Memory B cell (primary cell): ENCODE measurements at regions not wholly inside any gene's neighbourhood (a gene's known extent, or its start where the extent isn't known, plus 50 kb on each side); places are given as distances from the start of the nearest gene placed in this dataset.

Experiments used
- ATAC-seq: fragments of 150-1000 bp; cut with Tn5 transposase; 2 replicates; pipeline ENCODE4 v1.10.0; 2021; ENCODE audit warnings: low read depth, mild to moderate bottlenecking, moderate library complexity
- DNase-seq, 2 donors: peaks; one replicate each; pipeline ENCODE4 v3.0.0; 2022; ENCODE audit warnings: low spot score in 2 of 2
- H3K27ac Mint-ChIP-seq: one replicate; pipeline ENCODE4 v1.8.0; 2022; ENCODE audit warnings: mild to moderate bottlenecking, moderate library complexity, mixed read lengths
- H3K27me3 Mint-ChIP-seq: one replicate; pipeline ENCODE4 v1.8.0; 2022; ENCODE audit warnings: mixed read lengths
- H3K36me3 Mint-ChIP-seq: one replicate; pipeline ENCODE4 v1.8.0; 2022; ENCODE audit warnings: mild to moderate bottlenecking, mixed read lengths
- H3K4me1 Mint-ChIP-seq: one replicate; pipeline ENCODE4 v1.8.0; 2022; ENCODE audit warnings: mixed read lengths
- H3K4me3 Mint-ChIP-seq: one replicate; pipeline ENCODE4 v1.8.0; 2022; ENCODE audit warnings: mild to moderate bottlenecking, moderate library complexity, mixed read lengths
- H3K9me3 Mint-ChIP-seq: one replicate; pipeline ENCODE4 v1.8.0; 2022; ENCODE audit warnings: mixed read lengths

DNA sequence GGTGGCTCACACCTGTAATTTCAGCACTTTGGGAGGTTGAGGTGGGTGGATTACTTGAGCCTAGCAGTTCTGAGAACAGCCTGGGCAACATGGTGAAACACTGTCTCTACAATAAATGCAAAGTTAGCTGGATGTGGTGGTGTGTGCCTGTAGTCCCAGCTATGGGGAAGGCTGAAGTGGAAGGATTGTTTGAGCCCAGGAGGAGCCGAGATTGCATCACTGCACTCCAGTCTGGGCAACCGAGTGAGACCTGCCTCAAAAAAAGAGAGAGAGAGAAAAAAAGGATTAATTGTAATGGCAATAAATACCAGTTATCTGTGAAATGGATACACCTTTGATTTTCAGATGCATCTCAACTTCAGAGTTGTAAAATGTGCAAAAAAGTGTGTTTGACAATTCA is 58.8 kb downstream of the SPRY1 start:
- H3K27me3 Mint-ChIP-seq: peaks cover 3% of the 10 kb centered on the region
- ATAC-seq (no peak), DNase-seq (no peak)
- no peaks in the 10 kb centered on the region for H3K36me3 Mint-ChIP-seq
- no peaks in the 10 kb centered on the region for H3K9me3 Mint-ChIP-seq
- H3K4me1 Mint-ChIP-seq: peaks cover 8% of the 10 kb centered on the region
- no peak overlapping the region for H3K4me3 Mint-ChIP-seq
- no peak overlapping the region for H3K27ac Mint-ChIP-seq

DNA sequence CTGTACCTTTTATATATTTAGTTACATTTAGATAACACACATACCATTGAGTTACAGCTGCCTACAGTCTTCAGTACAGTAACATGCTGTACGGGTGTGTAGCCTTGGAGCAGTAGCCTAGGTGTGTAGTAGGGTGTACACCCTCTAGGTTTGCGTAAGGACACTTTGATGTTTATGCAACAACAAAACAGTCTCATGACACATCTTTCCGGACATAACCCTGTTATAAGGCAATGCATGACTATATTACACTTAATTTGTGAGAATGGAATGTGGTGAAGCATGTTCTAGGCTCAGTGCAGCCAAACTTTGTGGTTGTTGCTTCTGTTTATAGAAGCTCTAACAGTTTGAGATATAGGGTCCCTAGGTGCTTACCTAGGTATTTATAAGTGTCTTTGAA is 65.4 kb downstream of the SPRY1 start:
- no peaks in the 10 kb centered on the region for H3K9me3 Mint-ChIP-seq
- DNase-seq (no peak), ATAC-seq (no peak)
- H3K36me3 Mint-ChIP-seq: peaks cover 1% of the 10 kb centered on the region
- H3K4me1 Mint-ChIP-seq: peaks cover 3% of the 10 kb centered on the region
- no peak overlapping the region for H3K27ac Mint-ChIP-seq
- peaks cover 2% of the 10 kb centered on the region for H3K27me3 Mint-ChIP-seq
- no peak overlapping the region for H3K4me3 Mint-ChIP-seq

DNA sequence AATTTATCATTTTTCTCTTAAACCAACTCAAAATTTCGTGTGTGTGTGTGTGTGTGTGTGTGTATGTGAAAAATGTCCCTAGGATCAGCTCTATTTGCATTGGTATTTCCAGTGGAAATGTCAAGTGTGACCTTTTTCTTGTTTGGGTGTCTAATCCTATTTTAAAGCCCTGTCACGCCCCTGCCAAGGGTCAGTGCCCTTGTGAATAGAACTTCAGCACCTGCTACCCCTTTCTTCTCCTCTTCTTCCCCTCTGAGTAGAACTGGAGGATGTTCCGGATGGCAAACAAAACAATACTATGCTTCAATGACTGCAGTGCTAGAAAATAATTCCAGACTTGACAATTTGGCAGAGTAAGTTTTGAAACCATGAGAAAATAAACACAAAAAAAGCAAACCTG is 67.3 kb downstream of the SPRY1 start:
- H3K36me3 Mint-ChIP-seq: peaks cover 1% of the 10 kb centered on the region
- DNase-seq (no peak), ATAC-seq (no peak)
- H3K4me1 Mint-ChIP-seq: peaks cover 3% of the 10 kb centered on the region
- no peaks in the 10 kb centered on the region for H3K9me3 Mint-ChIP-seq
- no peak overlapping the region for H3K4me3 Mint-ChIP-seq
- H3K27me3 Mint-ChIP-seq: peaks cover 2% of the 10 kb centered on the region
- no peak overlapping the region for H3K27ac Mint-ChIP-seq

DNA sequence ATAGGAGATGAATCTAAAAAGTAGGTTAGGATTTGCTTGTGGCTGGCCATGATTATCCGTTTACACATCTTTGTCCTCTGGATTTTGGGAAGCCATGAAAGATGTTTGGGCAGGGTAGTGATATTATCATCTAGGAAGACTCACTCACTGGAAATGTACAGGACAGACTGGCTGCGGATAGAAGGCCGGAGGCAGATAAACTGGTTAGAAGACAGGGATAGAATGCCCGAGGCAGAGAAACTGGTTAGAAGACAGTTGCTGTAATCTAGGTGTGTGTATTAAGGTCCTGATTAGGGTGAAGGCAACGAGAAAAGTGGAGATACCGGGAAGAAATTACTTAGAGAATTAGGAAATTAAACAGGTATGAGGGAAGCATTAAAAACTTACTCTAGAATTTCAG is 68.8 kb downstream of the SPRY1 start:
- Mint-ChIP-seq H3K27ac (no peak overlapping the region), H3K9me3 (no peaks in the 10 kb centered on the region), H3K4me1 (peaks cover 3% of the 10 kb centered on the region), H3K36me3 (peaks cover 1% of the 10 kb centered on the region), H3K4me3 (no peak overlapping the region), H3K27me3 (peaks cover 2% of the 10 kb centered on the region)
- DNase-seq (no peak), ATAC-seq (no peak)

DNA sequence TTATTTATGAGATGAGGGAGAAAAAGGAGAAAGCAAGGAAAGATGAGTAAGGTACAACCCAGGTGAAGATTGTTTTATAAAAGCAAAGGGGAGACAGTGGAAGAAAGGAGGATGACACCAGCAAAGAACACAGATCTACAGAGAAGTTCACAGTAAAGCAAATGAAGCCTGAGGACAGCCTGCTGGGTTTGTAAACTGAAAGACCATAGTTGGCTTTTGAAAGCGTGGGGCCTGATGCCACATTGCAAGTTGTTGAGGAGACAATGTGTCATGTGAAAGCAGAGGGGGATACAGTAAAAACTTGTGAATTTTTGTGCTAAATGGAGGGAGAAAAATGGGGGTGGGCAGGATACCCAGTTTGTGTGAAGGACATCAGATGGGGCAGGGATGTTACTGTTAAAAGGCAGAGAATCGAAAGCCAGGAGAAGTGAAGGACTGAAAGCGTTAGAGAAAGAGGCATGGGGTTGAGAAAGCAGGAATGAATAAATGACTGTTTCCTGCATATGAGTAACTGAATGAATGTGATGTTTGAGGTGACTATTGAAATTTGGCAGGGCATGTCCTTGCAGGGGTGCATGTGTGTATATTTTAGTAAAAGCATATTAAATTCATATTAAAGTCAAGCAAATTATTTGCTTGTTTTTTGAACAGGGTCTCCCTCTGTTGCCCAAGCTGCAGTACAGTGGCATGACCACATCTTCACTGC is 69.6 kb downstream of the SPRY1 start:
- no peak for DNase-seq
- peaks cover 2% of the 10 kb centered on the region for H3K27me3 Mint-ChIP-seq
- H3K9me3 Mint-ChIP-seq: no peaks in the 10 kb centered on the region
- peaks cover 1% of the 10 kb centered on the region for H3K36me3 Mint-ChIP-seq
- no peak overlapping the region for H3K4me3 Mint-ChIP-seq
- ATAC-seq: no peak
- H3K27ac Mint-ChIP-seq: no peak overlapping the region
- H3K4me1 Mint-ChIP-seq: peaks cover 3% of the 10 kb centered on the region

DNA sequence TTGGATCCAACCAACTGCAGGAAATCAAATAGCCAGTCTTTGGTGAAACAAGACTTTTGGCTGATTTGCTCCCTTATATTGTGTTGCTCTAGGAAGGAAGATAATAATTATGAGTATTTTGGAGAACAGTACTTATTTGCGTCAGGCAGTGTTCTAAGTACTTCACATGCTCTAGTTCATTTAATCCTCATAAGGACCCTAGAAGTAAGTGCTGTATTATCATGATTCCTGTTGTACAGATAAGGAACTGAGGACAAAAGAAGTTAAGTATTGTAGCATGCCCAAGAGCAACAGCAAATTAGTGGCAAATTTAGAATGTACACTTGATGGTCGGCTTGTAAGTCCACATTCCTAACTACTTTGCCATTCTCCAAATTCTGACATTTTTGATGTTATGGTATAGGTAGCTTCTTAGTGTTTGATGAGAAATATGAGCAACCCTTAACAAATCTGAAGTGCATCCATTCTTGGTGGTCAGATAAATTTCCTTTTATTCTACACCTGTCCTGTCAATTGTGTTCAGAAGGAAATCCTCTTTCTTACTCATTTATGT is 72.0 kb downstream of the SPRY1 start:
- no peak for DNase-seq
- H3K27me3 Mint-ChIP-seq: peaks cover 1% of the 10 kb centered on the region
- peaks cover 3% of the 10 kb centered on the region for H3K4me1 Mint-ChIP-seq
- no peaks in the 10 kb centered on the region for H3K9me3 Mint-ChIP-seq
- ATAC-seq: no peak
- no peaks in the 10 kb centered on the region for H3K36me3 Mint-ChIP-seq
- no peak overlapping the region for H3K4me3 Mint-ChIP-seq
- no peak overlapping the region for H3K27ac Mint-ChIP-seq

DNA sequence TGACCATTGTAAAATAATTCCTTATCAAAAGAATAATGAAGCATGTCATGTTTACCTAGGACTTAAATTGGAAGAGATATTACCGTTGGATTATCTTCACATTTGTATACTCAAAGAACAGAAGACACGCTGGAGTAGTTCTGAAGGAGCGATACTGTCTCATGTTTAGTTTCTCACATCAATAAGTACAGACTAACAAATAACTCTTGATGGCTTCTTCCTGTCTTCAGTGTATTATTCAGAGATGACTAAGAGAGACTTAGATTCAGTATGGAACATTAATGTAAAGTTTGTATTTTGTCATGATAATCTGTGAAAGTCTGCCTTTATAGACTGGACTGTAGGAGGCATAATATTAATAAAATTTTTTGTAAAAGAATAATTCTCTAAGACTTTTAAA is 72.7 kb downstream of the SPRY1 start:
- Mint-ChIP-seq H3K4me3 (no peak overlapping the region), H3K36me3 (no peaks in the 10 kb centered on the region), H3K9me3 (no peaks in the 10 kb centered on the region), H3K4me1 (no peaks in the 10 kb centered on the region), H3K27me3 (peaks cover 1% of the 10 kb centered on the region), H3K27ac (no peak overlapping the region)
- ATAC-seq (no peak), DNase-seq (no peak)

DNA sequence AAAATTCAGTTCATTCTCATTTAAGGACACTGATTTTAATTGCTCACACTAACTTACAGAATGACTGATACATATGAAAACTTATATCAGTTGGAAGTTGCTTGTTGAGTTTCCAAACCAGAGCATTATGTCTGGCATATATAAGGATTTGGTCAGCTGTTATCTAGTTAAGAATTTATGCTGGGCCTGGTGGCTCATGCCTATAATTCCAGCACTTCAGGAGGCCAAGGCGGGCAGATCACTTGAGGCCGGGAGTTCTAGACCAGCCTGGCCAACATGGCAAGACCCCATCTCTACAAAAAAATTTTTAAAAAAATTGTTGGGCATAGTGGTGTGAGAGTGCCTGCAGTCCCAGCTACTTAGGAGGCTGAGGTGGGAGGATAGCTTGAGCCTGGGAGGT is 73.1 kb downstream of the SPRY1 start:
- ATAC-seq (no peak), DNase-seq (no peak)
- H3K27me3 Mint-ChIP-seq: peaks cover 1% of the 10 kb centered on the region
- H3K4me3 Mint-ChIP-seq: no peak overlapping the region
- no peaks in the 10 kb centered on the region for H3K9me3 Mint-ChIP-seq
- H3K27ac Mint-ChIP-seq: no peak overlapping the region
- no peaks in the 10 kb centered on the region for H3K36me3 Mint-ChIP-seq
- no peaks in the 10 kb centered on the region for H3K4me1 Mint-ChIP-seq

DNA sequence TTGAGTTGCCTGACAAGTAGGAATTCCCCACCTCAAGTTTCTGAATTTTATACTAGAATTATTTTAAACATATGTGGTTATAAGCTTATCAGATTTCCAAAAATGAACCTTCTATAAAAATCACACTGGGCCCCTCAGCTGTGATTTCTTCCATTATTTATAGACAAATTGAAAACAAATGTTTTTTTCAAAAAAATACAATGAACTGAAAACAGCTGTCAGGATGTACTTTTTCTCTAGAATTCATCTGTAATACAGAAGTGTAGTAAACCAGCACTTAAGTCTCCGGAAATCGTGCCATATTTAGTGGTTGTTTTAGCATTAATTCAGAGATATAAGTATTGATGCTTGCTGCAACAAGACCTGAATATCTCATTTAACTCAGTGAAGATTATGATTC is 74.0 kb downstream of the SPRY1 start:
- no peaks in the 10 kb centered on the region for H3K4me1 Mint-ChIP-seq
- no peaks in the 10 kb centered on the region for H3K36me3 Mint-ChIP-seq
- no peak overlapping the region for H3K4me3 Mint-ChIP-seq
- no peaks in the 10 kb centered on the region for H3K9me3 Mint-ChIP-seq
- peaks cover 1% of the 10 kb centered on the region for H3K27me3 Mint-ChIP-seq
- ATAC-seq (no peak), DNase-seq (no peak)
- no peak overlapping the region for H3K27ac Mint-ChIP-seq

DNA sequence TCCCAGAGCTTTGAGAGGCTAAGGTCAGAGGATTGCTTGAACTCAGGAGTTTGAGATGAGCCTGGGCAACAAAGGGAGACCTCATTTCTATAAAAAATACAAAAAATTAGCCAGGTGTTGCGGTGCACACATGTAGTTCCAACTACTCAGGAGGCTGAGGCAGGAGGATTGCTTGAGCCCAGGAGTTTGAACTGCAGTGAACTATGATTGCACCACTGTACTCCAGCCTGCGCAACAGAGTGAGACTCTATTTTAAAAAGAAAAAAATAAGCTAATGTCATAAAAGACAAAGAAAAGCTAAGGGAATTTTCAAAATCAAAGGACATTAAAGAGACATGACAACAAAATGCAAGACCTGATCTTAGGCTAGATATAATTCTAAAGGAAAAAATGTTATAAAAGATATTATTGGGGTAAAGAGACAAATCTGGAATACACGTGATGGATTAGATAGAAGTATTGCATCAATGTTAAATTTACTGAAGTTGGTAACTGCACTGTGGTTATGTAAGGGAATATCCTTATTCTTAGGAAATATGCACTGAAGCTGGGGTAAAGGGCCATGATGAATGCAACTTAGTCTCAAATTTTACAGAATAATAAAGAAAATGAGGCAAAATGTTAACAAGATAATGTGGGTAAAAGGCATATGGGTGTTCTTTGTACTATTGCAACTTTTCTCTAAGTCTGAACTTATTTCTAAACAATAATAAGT is 75.2 kb downstream of the SPRY1 start:
- Mint-ChIP-seq H3K27me3 (peaks cover 1% of the 10 kb centered on the region), H3K9me3 (no peaks in the 10 kb centered on the region), H3K4me3 (no peak overlapping the region), H3K4me1 (no peaks in the 10 kb centered on the region), H3K27ac (no peak overlapping the region), H3K36me3 (no peaks in the 10 kb centered on the region)
- no peak for DNase-seq
- no peak for ATAC-seq

DNA sequence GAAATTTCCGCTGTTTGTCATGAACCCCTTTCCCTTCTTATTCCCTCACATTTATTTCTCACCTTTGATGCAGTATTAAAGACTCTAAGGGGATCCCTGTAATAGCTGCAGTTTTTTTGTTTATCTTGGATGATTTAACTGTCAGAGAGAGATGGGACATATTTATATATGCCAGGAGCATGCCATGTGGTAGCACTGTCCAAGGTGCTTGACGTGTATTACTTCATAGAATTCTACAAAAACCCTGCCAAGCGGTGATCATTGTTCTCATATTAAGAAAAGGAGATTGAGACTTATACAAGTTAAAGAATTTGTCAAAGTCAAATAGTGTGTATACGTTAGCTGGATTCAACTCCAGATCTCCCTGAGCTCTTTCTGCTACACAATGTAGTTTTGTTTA is 78.2 kb downstream of the SPRY1 start:
- no peak overlapping the region for H3K27ac Mint-ChIP-seq
- DNase-seq (no peak), ATAC-seq (no peak)
- H3K36me3 Mint-ChIP-seq: no peaks in the 10 kb centered on the region
- H3K4me1 Mint-ChIP-seq: peaks cover 4% of the 10 kb centered on the region
- H3K27me3 Mint-ChIP-seq: peaks cover 1% of the 10 kb centered on the region
- no peak overlapping the region for H3K4me3 Mint-ChIP-seq
- H3K9me3 Mint-ChIP-seq: no peaks in the 10 kb centered on the region

DNA sequence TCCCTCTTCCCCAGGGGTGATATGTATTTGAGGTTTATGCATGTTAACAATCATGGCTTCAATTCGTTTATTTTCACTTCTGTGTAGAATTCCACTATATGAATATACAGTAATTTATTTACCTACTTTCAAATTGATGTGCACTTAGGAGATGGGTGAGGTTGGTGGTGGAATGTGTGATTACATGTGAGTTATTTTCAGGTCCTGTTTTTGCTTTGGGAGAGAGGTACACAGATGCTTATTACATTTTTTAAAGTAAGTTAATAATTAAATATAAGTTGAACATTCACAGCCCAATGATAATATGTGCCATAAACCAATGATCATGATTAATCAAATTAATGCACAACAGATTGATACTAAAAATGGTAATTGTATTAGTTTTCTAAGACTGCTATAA is 79.5 kb downstream of the SPRY1 start:
- no peak overlapping the region for H3K4me3 Mint-ChIP-seq
- H3K36me3 Mint-ChIP-seq: no peaks in the 10 kb centered on the region
- DNase-seq: no peak
- peaks cover 4% of the 10 kb centered on the region for H3K4me1 Mint-ChIP-seq
- H3K27ac Mint-ChIP-seq: no peak overlapping the region
- no peak for ATAC-seq
- H3K27me3 Mint-ChIP-seq: peaks cover 1% of the 10 kb centered on the region
- H3K9me3 Mint-ChIP-seq: no peaks in the 10 kb centered on the region

DNA sequence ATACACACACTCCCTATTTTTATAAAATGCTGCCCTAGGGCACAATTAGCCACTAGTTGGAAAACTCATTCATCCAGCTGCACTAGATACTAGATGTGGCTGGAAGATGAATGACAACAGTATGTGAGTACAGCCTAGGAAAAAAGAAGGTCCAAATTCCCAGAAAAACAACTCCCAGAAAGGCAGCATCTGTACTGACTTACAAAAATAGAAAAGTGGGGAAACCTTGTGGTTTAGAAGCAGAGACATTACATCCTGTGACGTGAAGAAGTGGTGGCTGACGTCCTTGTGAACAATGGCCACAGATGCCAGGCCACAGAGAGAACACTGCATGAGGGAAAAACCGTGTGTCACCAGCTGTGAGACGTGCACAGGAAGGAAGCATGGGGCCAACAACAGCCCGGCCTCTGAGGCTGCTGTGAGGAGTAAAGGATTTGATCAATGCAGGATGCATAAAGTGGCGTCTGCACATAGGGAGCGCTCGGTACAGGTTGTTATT is 81.2 kb downstream of the SPRY1 start:
- Mint-ChIP-seq H3K4me1 (peaks cover 4% of the 10 kb centered on the region), H3K9me3 (no peaks in the 10 kb centered on the region), H3K4me3 (no peak overlapping the region), H3K27ac (no peak overlapping the region), H3K27me3 (no peaks in the 10 kb centered on the region), H3K36me3 (no peaks in the 10 kb centered on the region)
- ATAC-seq (peak; percentile 66), DNase-seq (no peak)

DNA sequence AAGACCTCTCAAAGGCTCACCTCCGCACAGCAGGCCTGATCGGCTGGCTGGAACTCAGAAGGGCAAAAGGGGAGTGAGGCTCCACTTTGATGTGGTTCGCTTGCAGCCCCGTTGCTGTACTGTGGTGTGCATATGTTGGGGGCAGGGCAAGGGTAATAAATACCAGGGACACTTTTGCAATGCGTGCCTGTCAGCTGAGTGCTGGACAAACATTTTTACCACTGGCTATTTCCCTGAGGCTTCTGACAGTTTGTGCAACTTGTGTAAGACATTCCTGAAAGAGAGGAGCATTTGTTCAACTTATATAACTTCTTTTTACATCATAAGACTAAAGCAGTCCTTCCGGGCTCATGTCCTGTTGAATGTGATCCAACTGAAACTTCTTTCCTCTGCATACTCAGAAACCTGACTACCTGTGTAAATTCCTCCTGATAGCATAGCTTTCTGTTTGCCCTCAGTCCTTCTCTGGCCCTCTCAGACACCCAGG is 82.3 kb downstream of the SPRY1 start:
- Mint-ChIP-seq H3K27ac (no peak overlapping the region), H3K4me1 (peaks cover 4% of the 10 kb centered on the region), H3K27me3 (no peaks in the 10 kb centered on the region), H3K36me3 (no peaks in the 10 kb centered on the region), H3K9me3 (no peaks in the 10 kb centered on the region), H3K4me3 (no peak overlapping the region)
- ATAC-seq: no peak
- no peak for DNase-seq
